Esophagus muscularis mucosa (tissue), 4 donors: ENCODE measurements at regions not wholly inside any gene's neighbourhood (a gene's known extent, or its start where the extent isn't known, plus 50 kb on each side); places are given as distances from the start of the nearest gene placed in this dataset.

ENCODE experiments used
- DNase-seq: peaks from one replicate; pipeline ENCODE4 v3.0.0-alpha.2; 2017; ENCODE audit errors: extremely low spot score
- H3K27ac ChIP-seq, 4 donors: fragments of 200-600 bp; sonication (generic); replicated peaks in 1 of 4; 1 replicate in 3 of 4; 2 replicates in 1 of 4; pipeline ENCODE4 v1.5.1; 2016 to 2019; ENCODE audit warnings: mild to moderate bottlenecking in 1 of 4
- H3K27me3 ChIP-seq, 4 donors: fragments of 200-600 bp; sonication (generic); one replicate each; pipeline versions ENCODE4 v1.5.1 to v1.6.0; 2016 to 2019
- H3K36me3 ChIP-seq, 4 donors: fragments of 200-600 bp; sonication (generic); one replicate each; pipeline ENCODE4 v1.5.1; 2016 to 2019
- H3K4me1 ChIP-seq, 4 donors: fragments of 200-600 bp; sonication (generic); one replicate each; pipeline ENCODE4 v1.5.1; 2016 to 2019
- H3K4me3 ChIP-seq, 4 donors: fragments of 200-600 bp; sonication (generic); 1 replicate in 2 of 4; 2 replicates in 2 of 4; pipeline ENCODE4 v1.5.1; 2016 to 2019; ENCODE audit warnings: mild to moderate bottlenecking in 4 of 4, moderate library complexity in 1 of 4
- H3K9me3 ChIP-seq, 4 donors: fragments of 200-600 bp; sonication (generic); 1 replicate in 3 of 4; 2 replicates in 1 of 4; pipeline ENCODE4 v1.5.1; 2016 to 2019
- CTCF ChIP-seq, 3 experiments: fragments of 200-600 bp in 2 of 3; fragments of 450-650 bp in 1 of 3; sonication (generic) in 2 of 3; IDR thresholded peaks; one replicate each; pipeline ENCODE4 v1.5.1; 2017 to 2019; ENCODE audit warnings: antibody characterized with exemption in 3 of 3, mild to moderate bottlenecking in 2 of 3, moderate library complexity in 1 of 3
- EP300 ChIP-seq: sonication (generic); formaldehyde crosslinking; IDR thresholded peaks from one replicate; pipeline ENCODE4 v1.6.1; 2017; ENCODE audit warnings: antibody characterized with exemption
- POLR2A ChIP-seq: fragments of 450-650 bp; IDR thresholded peaks from one replicate; pipeline ENCODE4 v1.6.1; 2017; ENCODE audit warnings: antibody characterized with exemption, moderate library complexity, mild to moderate bottlenecking, low read depth
- POLR2AphosphoS5 ChIP-seq, 2 donors: sonication (generic); formaldehyde crosslinking; IDR thresholded peaks; one replicate each; pipeline ENCODE4 v1.6.1; 2017; ENCODE audit warnings: antibody characterized with exemption in 2 of 2
- WGBS: methylation state at CpG from one replicate; pipeline ENCODE4 v1.1.5; 2018; 5-methylcytosine and 5-hydroxymethylcytosine counted together
- intact Hi-C: fragments of 100-400 bp; cut with DNase I; formaldehyde crosslinking; loops from one replicate; pipeline ENCODE4 v1.15.1; 2023

DNA sequence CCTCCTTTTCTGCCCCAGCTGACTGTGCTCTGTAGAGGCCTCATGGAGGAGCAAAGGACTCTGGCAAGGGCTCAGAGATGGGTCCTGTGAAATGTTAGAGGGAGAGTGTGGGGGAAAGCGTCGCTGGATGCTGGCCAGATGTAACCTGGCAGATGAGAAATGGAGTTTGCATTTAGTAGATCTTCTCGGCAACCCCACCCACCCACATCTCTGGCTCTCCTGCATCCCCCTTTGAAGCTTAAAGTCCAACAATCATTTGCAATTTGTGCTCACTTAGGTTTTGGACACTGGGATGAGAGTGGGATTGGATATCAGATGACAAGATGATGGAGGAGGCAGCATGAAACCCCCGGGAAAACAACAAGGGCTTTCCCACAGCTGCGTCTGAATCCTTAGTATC is 523.6 kb upstream of the MCTP2 start:
- 61% methylated on average over 5 of the region's 5 CpGs for WGBS
- Histone ChIP-seq H3K27me3 (no peaks in the 10 kb centered on the region), H3K4me1 (peaks cover 0 to 5% (median 4%) of the 10 kb centered on the region in 4 donors), H3K9me3 (no peaks in the 10 kb centered on the region), H3K4me3 (no peak overlapping the region), H3K36me3 (no peaks in the 10 kb centered on the region), H3K27ac (no peak overlapping the region)
- TF ChIP-seq EP300: no peak
- intact Hi-C loops: no loop called here
- no peak for DNase-seq

- no peak overlapping the region for H3K27ac ChIP-seq
- TF ChIP-seq EP300: no peak
- no peak for TF ChIP-seq POLR2A
- TF ChIP-seq POLR2AphosphoS5 (IDR thresholded peaks at IDR 0.05): no peak
- no peak for TF ChIP-seq CTCF (IDR thresholded peaks at IDR 0.05)
- H3K4me3 ChIP-seq: no peak overlapping the region
- H3K36me3 ChIP-seq: no peaks in the 10 kb centered on the region
- WGBS: 50% methylated on average over 7 of the region's 7 CpGs
- peaks cover 0 to 5% (median 4%) of the 10 kb centered on the region in 4 donors for H3K4me1 ChIP-seq
- no peaks in the 10 kb centered on the region for H3K27me3 ChIP-seq
- H3K9me3 ChIP-seq: no peaks in the 10 kb centered on the region
- intact Hi-C loops: no loop called here
- no peak for DNase-seq
Observed at GRCh38 chr15:93706495-93707292, 524.7 kb upstream of the MCTP2 start.

DNA sequence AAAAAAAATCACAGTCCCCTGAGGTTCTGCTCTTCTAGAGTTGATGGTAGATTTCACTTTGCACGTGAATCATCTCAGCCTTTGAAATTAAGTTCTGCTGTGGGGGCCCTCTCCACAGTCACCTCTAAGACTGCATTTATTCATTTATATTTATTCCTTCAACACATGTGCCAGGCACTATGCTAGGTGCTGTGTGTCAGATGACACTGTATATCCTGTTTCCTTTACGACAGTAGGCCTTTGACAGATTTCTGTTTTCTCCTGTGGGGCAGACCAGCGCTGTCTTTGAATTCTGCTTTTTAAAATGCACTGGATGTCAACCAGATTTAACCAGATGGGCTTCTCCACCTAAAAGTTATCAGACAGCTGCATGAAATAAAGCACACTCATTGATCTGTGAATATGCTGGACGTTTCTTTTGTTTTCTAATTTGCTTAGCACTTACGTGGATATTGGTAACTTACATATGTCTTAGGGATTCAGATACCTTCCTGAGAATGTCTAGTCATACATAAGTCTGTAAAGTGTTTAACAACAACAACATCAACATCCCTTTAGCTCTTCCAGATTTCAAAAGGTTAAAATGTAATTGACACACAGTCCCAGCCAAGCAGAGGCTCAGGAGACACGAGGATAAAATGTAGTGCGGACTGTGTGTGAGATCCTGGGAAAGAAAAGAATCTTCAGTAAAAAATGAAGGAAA is 525.5 kb upstream of the MCTP2 start:
- Histone ChIP-seq H3K27me3 (no peaks in the 10 kb centered on the region), H3K27ac (no peak overlapping the region), H3K36me3 (no peaks in the 10 kb centered on the region), H3K4me1 (peaks cover 0 to 5% (median 4%) of the 10 kb centered on the region in 4 donors), H3K4me3 (no peak overlapping the region), H3K9me3 (no peaks in the 10 kb centered on the region)
- TF ChIP-seq CTCF (IDR thresholded peaks at IDR 0.05): no peak
- TF ChIP-seq POLR2AphosphoS5 (IDR thresholded peaks at IDR 0.05): no peak
- TF ChIP-seq POLR2A: no peak
- no peak for TF ChIP-seq EP300
- WGBS: 80% methylated on average over 7 of the region's 7 CpGs
- DNase-seq: no peak
- intact Hi-C loops: no loop called here

DNA sequence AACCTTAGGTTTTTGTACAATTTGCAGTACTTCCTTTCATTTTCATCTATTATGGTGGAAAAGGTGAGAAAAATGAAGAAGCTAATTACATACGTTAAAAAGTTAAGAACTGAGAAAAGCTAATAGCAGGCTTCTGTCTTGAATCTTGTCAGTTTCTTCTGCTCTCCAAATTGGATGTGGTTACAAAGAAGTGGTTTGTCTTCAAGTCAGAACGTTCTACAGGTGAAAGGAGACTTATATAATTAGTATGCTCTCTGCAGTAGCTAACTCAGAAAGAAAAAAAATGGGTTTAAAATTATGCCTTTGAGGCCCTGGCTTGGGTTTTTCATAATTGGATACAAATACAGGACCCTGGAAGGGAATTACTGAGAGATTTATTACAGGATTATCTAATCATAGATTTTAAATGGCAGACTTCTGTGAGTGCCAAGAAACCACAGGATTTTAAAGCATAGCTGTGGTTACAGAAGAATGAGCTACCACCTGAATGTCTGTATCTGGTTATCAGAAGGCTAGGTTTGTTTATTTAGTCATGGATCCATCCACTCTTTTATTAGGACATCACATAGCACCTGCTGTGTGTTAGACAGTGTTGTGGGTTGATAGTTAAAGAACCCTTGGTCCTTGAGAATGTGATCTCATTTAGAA is 528.1 kb upstream of the MCTP2 start:
- H3K4me3 ChIP-seq: no peak overlapping the region
- H3K27ac ChIP-seq: no peak overlapping the region
- no peaks in the 10 kb centered on the region for H3K36me3 ChIP-seq
- TF ChIP-seq EP300 (no peak), POLR2AphosphoS5 (IDR thresholded peaks at IDR 0.05) (no peak), POLR2A (no peak), CTCF (IDR thresholded peaks at IDR 0.05) (no peak)
- no peak for DNase-seq
- peaks cover 0 to 5% (median 4%) of the 10 kb centered on the region in 4 donors for H3K4me1 ChIP-seq
- intact Hi-C loops: no loop called here
- no peaks in the 10 kb centered on the region for H3K27me3 ChIP-seq
- WGBS: 67% methylated on average over 2 of the region's 2 CpGs
- H3K9me3 ChIP-seq: peaks cover 0 to 4% (median 1%) of the 10 kb centered on the region in 4 donors

GRCh38 chr15:93700051-93700450 is 531.3 kb upstream of the MCTP2 start:
- Histone ChIP-seq H3K4me3 (no peak overlapping the region), H3K9me3 (peaks cover 0 to 11% (median 3%) of the 10 kb centered on the region in 4 donors), H3K27ac (no peak overlapping the region), H3K36me3 (no peaks in the 10 kb centered on the region), H3K27me3 (no peaks in the 10 kb centered on the region), H3K4me1 (no peaks in the 10 kb centered on the region)
- intact Hi-C loops: no loop called here
- WGBS: 95% methylated on average over 1 of the region's 1 CpG
- no peak for DNase-seq
- TF ChIP-seq EP300 (no peak), POLR2A (no peak), POLR2AphosphoS5 (IDR thresholded peaks at IDR 0.05) (no peak), CTCF (IDR thresholded peaks at IDR 0.05) (no peak)
